AML-193 (cell line): ENCODE measurements at regions not wholly inside any gene's neighbourhood (a gene's known extent, or its start where the extent isn't known, plus 50 kb on each side); places are given as distances from the start of the nearest gene placed in this dataset.

ENCODE experiments used
- DNase-seq, 2 experiments: peaks; one replicate each; lab custom pipeline; 2025; lab: John Stamatoyannopoulos, UW

DNA sequence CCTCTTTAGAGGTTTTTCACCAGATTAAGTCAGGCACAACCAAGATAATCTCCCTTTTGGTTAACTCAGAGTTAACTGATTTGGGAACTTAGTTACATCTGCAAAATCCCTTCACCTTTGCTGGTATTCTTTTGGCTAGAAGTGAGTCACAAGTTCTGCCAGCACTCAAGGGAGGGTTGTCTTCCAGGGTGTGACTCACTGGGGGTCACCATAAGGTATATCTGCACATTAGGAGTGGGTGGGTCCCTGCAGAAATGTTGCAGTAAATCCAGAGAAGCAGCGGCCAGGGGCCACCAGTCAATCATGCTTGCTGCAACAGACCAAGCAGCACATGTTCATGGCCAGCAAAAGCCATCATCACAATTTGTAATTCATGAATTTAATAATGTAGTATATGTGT lies 59.8 kb upstream of the MAML3 start:
- DNase-seq, result no peak

GRCh38 chr4:140213116-140213515 lies 59.1 kb upstream of the MAML3 start:
- no peak for DNase-seq

DNA sequence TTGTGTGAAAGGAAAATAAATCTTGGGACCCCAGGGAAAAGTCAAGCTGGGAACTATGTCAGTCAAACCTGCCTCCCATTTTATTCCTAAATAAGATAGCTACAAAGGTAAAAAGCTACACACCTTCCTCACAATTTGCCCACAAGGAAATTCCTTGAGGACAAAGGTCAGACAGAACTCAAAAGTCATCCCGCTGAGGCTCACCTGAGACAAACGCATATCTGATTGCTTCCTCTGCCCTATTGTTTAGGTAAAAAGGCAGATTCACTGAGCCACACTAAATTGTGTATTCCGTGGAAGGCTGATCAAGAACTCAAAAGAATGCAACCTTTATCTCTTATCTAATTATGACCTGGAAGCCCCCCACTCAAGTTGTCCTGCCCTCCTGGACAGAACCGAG lies 58.7 kb upstream of the MAML3 start:
- no peak for DNase-seq

GRCh38 chr4:140212194-140212593 lies 58.2 kb upstream of the MAML3 start:
- no peak for DNase-seq

DNA sequence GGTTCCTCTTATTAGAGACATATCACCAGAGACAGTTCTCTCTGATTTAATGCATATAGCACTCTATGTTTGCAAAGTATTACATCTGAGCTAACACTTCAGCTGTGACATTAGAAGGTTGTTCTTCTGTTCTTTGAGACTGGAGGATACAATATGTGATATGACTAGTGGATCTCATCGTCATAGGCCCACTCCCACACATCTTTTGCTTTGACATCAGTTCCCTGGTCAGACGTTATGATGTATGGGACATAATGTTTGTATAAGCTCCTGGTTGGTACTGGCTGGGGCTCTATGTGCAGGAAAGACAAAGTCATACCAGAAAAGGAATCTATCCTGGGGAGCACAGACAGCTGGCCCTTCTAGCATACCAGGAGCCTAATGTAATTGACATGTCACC lies 57.7 kb upstream of the MAML3 start:
- DNase-seq, result no peak

DNA sequence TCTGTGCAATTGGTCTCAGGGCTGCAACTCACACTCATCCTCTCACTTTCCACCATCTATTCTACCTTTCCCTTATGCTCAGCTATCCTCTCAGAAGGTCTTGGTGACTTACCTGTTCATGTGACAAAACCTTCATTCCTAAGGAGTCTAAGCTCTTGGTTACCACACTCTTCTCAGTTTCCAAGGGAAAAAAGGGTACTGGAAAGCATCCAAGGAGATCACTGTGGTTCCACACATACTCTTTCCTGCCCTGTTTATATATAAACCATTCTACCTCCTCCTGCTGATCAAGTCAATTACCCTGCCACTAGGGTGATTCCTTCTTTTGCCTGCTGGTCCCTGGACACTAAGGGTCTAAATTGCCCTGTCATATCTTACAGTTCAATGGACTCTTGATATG lies 57.2 kb upstream of the MAML3 start:
- no peak for DNase-seq

DNA sequence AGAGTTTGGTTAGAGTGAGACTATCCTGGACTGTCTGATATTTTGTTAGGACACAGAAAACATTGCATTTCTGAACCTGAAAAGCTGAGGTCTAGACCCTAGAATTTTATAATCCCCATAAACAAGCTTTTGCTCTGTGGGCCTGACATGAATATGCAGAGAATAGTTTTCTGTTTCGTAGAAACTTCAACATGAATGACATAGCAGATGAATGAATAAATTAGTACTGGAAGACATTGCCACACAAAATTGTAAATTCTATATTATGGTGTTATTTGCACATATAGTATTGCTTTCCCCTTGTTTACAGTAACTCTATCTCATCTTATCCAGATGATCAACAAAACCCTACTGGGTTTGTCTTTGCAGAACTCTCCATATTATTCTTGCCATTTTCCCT lies 54.9 kb upstream of the MAML3 start:
- DNase-seq, result no peak
